HK-2 (cell line): ENCODE measurements at regions not wholly inside any gene's neighbourhood (a gene's known extent, or its start where the extent isn't known, plus 50 kb on each side); places are given as distances from the start of the nearest gene placed in this dataset.

Source experiments
- DNase-seq: peaks from one replicate; pipeline ENCODE4 v3.0.0-alpha.2; 2018; ENCODE audit not compliant: unreplicated experiment

GRCh38 chr19:29323440-29324290 is 110.7 kb upstream of the UQCRFS1 start:
- DNase-seq = no peak

GRCh38 chr19:29324291-29324680 is 111.3 kb upstream of the UQCRFS1 start:
- no peak for DNase-seq

- DNase-seq = no peak
Measured at GRCh38 chr19:29324717-29325116, 111.8 kb upstream of the UQCRFS1 start.

- DNase-seq = no peak
Measured at GRCh38 chr19:29325241-29325975, 112.5 kb upstream of the UQCRFS1 start.

- DNase-seq = no peak
Measured at GRCh38 chr19:29326351-29326750, 113.4 kb upstream of the UQCRFS1 start.

- DNase-seq = no peak
Measured at GRCh38 chr19:29326849-29327840, 114.2 kb upstream of the UQCRFS1 start.

GRCh38 chr19:29328586-29328985 is 115.6 kb upstream of the UQCRFS1 start:
- no peak for DNase-seq

GRCh38 chr19:29329460-29330134 is 116.6 kb upstream of the UQCRFS1 start:
- DNase-seq = peak; percentile 18

- no peak for DNase-seq
Measured at GRCh38 chr19:29336425-29336824, 123.5 kb upstream of the UQCRFS1 start.

GRCh38 chr19:29337029-29337428 is 124.1 kb upstream of the UQCRFS1 start:
- DNase-seq = no peak

- DNase-seq = no peak
Measured at GRCh38 chr19:29338480-29338879, 125.5 kb upstream of the UQCRFS1 start.

- DNase-seq = no peak
Measured at GRCh38 chr19:29342721-29343120, 129.8 kb upstream of the UQCRFS1 start.

- no peak for DNase-seq
Measured at GRCh38 chr19:29364224-29364726, 151.3 kb upstream of the UQCRFS1 start.

GRCh38 chr19:29364999-29365398 is 152.0 kb upstream of the UQCRFS1 start:
- DNase-seq = no peak

GRCh38 chr19:29365836-29366417 is 153.0 kb upstream of the UQCRFS1 start:
- no peak for DNase-seq

GRCh38 chr19:29366757-29367156 is 153.8 kb upstream of the UQCRFS1 start:
- DNase-seq = no peak

- DNase-seq = no peak
Measured at GRCh38 chr19:29367791-29368222, 154.9 kb upstream of the UQCRFS1 start.

GRCh38 chr19:29370276-29370675 is 155.5 kb upstream of the VSTM2B start:
- no peak for DNase-seq

- no peak for DNase-seq
Measured at GRCh38 chr19:29371251-29372090, 154.3 kb upstream of the VSTM2B start.

- no peak for DNase-seq
Measured at GRCh38 chr19:29372091-29372415, 153.7 kb upstream of the VSTM2B start.
